HepG2 (cell line): ENCODE measurements at regions not wholly inside any gene's neighbourhood (a gene's known extent, or its start where the extent isn't known, plus 50 kb on each side); places are given as distances from the start of the nearest gene placed in this dataset.

Experiments used
- HNF4A ChIP-seq: sonication (generic); formaldehyde crosslinking; IDR thresholded peaks from 2 replicates; pipeline ENCODE4 v1.4.0; 2020; ENCODE audit warnings: missing genetic modification reagents
- JUN ChIP-seq: sonication (generic); formaldehyde crosslinking; IDR thresholded peaks from 2 replicates; pipeline ENCODE4 v1.4.0; 2020; ENCODE audit warnings: mild to moderate bottlenecking, missing genetic modification reagents
- MED1 ChIP-seq: sonication (generic); formaldehyde crosslinking; IDR thresholded peaks from 2 replicates; pipeline ENCODE4 v1.4.0; 2020; ENCODE audit warnings: missing genetic modification reagents
- NCOR1 ChIP-seq: fragments of 200-600 bp; sonication (generic); IDR thresholded peaks from 2 replicates; pipeline ENCODE4 v1.7.0; 2017; ENCODE audit warnings: antibody characterized with exemption, low read length, borderline replicate concordance
- PHF21A ChIP-seq: sonication (generic); formaldehyde crosslinking; IDR thresholded peaks from 2 replicates; pipeline ENCODE4 v1.5.0; 2020; ENCODE audit warnings: mild to moderate bottlenecking, missing genetic modification reagents
- RCOR2 ChIP-seq: IDR thresholded peaks from 2 replicates; pipeline ENCODE4 v1.6.1; 2016; ENCODE audit warnings: missing biosample characterization, missing genetic modification reagents
- SETDB1 ChIP-seq: sonication (generic); formaldehyde crosslinking; IDR thresholded peaks from 2 replicates; pipeline ENCODE4 v1.5.1; 2020; ENCODE audit warnings: missing genetic modification reagents, mild to moderate bottlenecking, borderline replicate concordance
- SOX5 ChIP-seq: IDR thresholded peaks from 2 replicates; pipeline ENCODE4 v1.6.1; 2016; ENCODE audit warnings: borderline replicate concordance
- TBX2 ChIP-seq: sonication (generic); formaldehyde crosslinking; IDR thresholded peaks from 2 replicates; pipeline ENCODE4 v1.5.0; 2020; ENCODE audit warnings: missing genetic modification reagents, mild to moderate bottlenecking, borderline replicate concordance
- TBX3 ChIP-seq: fragments of 450-650 bp; IDR thresholded peaks from 2 replicates; pipeline ENCODE4 v1.6.1; 2017; ENCODE audit warnings: antibody characterized with exemption, mild to moderate bottlenecking, inconsistent platforms, borderline replicate concordance
- ZKSCAN8 ChIP-seq: IDR thresholded peaks from 2 replicates; pipeline ENCODE4 v1.6.1; 2016; ENCODE audit warnings: borderline replicate concordance, missing genetic modification reagents, missing compliant biosample characterization
- ZNF282 ChIP-seq: fragments of 450-650 bp; IDR thresholded peaks from 2 replicates; pipeline ENCODE4 v1.6.1; 2018; ENCODE audit not compliant: partially characterized antibody
- ZNF44 ChIP-seq: sonication (generic); formaldehyde crosslinking; IDR thresholded peaks from 2 replicates; pipeline ENCODE4 v1.5.1; 2020; ENCODE audit warnings: mild to moderate bottlenecking, missing genetic modification reagents
- ZNF468 ChIP-seq: sonication (generic); formaldehyde crosslinking; IDR thresholded peaks from 2 replicates; pipeline ENCODE4 v1.8.0; 2022; ENCODE audit warnings: mild to moderate bottlenecking, moderate library complexity, missing genetic modification reagents
- ZNF644 ChIP-seq: IDR thresholded peaks from 2 replicates; pipeline ENCODE4 v1.6.1; 2016; ENCODE audit warnings: low read depth
- ZNF773 ChIP-seq: sonication (generic); formaldehyde crosslinking; IDR thresholded peaks from 2 replicates; pipeline ENCODE4 v1.4.0; 2020; ENCODE audit warnings: missing genetic modification reagents, borderline replicate concordance
- TF ChIP-seq, protein P1 (sequence below): sonication (generic); formaldehyde crosslinking; IDR thresholded peaks from 2 replicates; pipeline ENCODE4 v1.4.0; 2020; ENCODE audit warnings: missing genetic modification reagents, borderline replicate concordance
- TF ChIP-seq, protein P2 (sequence below): sonication (generic); formaldehyde crosslinking; IDR thresholded peaks from 2 replicates; pipeline ENCODE4 v1.4.0; 2020; ENCODE audit warnings: missing genetic modification reagents
- TF ChIP-seq, protein P3 (sequence below): sonication (generic); formaldehyde crosslinking; IDR thresholded peaks from 2 replicates; pipeline ENCODE4 v1.5.1; 2020; ENCODE audit warnings: missing genetic modification reagents, mild to moderate bottlenecking, borderline replicate concordance
- TF ChIP-seq, protein P4 (sequence below): sonication (generic); formaldehyde crosslinking; IDR thresholded peaks from 2 replicates; pipeline ENCODE4 v1.8.1; 2023; ENCODE audit warnings: missing genetic modification reagents, mild to moderate bottlenecking, borderline replicate concordance
- TF ChIP-seq, protein P5 (sequence below), 2 experiments: sonication (generic) in 1 of 2; formaldehyde crosslinking in 1 of 2; IDR thresholded peaks; 2 replicates each; pipeline versions ENCODE4 v1.5.1 to v1.6.1; 2011 to 2020; ENCODE audit warnings: borderline replicate concordance in 1 of 2, low read depth in 1 of 2, low read length in 1 of 2, mild to moderate bottlenecking in 1 of 2, missing genetic modification reagents in 1 of 2, moderate library complexity in 1 of 2

DNA sequence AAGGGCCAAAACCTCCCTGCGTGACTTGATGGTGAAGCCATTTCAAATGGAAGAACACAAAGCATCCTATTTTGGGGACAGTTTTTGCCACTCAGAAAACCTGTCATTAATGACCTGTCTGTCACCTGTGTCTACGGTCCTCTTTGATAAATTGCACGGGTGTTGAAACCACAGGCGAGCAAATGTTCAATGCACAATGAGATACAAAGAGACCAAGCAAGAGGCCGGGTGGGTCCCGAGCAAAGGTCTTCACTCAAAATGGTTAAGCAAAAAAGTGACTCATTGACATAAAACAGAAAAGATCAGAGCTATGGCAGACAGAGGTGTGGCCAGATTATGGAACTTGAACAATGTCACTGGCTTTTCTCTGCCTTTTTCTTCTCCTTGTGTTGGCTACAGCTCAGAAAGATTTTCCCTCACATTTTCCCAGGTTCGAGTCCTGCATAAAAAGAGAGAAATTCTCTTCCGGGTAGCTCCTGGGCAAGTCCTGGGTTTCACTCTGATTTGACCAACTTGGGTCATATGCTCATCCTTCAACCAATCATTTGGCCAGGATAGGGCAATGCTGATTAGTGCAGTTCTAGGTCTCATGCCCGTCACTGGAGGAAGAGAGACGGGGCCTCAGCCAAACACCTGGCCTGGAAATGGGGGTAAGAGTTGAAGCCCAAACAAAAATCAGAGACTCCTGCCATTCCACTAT is 92.2 kb downstream of the CMC2 start (continued):
- TF ChIP-seq TBX2, result peak; percentile 95
- no peak for TF ChIP-seq ZNF44 (CRISPR knock-in tag)
- no peak for TF ChIP-seq ZNF468 (CRISPR knock-in tag)
- peak; percentile 85 for TF ChIP-seq NCOR1
- TF ChIP-seq, protein P1, sequence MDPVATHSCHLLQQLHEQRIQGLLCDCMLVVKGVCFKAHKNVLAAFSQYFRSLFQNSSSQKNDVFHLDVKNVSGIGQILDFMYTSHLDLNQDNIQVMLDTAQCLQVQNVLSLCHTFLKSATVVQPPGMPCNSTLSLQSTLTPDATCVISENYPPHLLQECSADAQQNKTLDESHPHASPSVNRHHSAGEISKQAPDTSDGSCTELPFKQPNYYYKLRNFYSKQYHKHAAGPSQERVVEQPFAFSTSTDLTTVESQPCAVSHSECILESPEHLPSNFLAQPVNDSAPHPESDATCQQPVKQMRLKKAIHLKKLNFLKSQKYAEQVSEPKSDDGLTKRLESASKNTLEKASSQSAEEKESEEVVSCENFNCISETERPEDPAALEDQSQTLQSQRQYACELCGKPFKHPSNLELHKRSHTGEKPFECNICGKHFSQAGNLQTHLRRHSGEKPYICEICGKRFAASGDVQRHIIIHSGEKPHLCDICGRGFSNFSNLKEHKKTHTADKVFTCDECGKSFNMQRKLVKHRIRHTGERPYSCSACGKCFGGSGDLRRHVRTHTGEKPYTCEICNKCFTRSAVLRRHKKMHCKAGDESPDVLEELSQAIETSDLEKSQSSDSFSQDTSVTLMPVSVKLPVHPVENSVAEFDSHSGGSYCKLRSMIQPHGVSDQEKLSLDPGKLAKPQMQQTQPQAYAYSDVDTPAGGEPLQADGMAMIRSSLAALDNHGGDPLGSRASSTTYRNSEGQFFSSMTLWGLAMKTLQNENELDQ, result no peak
- TF ChIP-seq, protein P2, sequence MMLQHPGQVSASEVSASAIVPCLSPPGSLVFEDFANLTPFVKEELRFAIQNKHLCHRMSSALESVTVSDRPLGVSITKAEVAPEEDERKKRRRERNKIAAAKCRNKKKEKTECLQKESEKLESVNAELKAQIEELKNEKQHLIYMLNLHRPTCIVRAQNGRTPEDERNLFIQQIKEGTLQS (CRISPR knock-in tag), result 0 out of 2 replicates have a peak, but pooled peaks have one; percentile 39
- no peak for TF ChIP-seq ZNF282
- peak; percentile 35; the same call in 1 of the 2 replicates for TF ChIP-seq ZNF644 (CRISPR knock-in tag)
- no peak for TF ChIP-seq ZKSCAN8 (CRISPR knock-in tag)
- TF ChIP-seq RCOR2 (CRISPR knock-in tag), result 0 out of 2 replicates have a peak, but pooled peaks have one; percentile 63
- TF ChIP-seq, protein P3, sequence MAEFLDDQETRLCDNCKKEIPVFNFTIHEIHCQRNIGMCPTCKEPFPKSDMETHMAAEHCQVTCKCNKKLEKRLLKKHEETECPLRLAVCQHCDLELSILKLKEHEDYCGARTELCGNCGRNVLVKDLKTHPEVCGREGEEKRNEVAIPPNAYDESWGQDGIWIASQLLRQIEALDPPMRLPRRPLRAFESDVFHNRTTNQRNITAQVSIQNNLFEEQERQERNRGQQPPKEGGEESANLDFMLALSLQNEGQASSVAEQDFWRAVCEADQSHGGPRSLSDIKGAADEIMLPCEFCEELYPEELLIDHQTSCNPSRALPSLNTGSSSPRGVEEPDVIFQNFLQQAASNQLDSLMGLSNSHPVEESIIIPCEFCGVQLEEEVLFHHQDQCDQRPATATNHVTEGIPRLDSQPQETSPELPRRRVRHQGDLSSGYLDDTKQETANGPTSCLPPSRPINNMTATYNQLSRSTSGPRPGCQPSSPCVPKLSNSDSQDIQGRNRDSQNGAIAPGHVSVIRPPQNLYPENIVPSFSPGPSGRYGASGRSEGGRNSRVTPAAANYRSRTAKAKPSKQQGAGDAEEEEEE (CRISPR knock-in tag), result no peak
- TF ChIP-seq, protein P4, sequence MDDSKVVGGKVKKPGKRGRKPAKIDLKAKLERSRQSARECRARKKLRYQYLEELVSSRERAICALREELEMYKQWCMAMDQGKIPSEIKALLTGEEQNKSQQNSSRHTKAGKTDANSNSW (CRISPR knock-in tag), result no peak
- TF ChIP-seq, protein P5, sequence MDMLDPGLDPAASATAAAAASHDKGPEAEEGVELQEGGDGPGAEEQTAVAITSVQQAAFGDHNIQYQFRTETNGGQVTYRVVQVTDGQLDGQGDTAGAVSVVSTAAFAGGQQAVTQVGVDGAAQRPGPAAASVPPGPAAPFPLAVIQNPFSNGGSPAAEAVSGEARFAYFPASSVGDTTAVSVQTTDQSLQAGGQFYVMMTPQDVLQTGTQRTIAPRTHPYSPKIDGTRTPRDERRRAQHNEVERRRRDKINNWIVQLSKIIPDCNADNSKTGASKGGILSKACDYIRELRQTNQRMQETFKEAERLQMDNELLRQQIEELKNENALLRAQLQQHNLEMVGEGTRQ (IDR thresholded peaks at IDR 0.05; ENCODE audit: low read depth, low read length), result no peak
- TF ChIP-seq, protein P5 (CRISPR knock-in tag; IDR thresholded peaks at IDR 0.05; ENCODE audit: borderline replicate concordance), result peak; percentile 42; the same call in 1 of the 2 replicates
- 0 out of 2 replicates have a peak, but pooled peaks have one; percentile 27 for TF ChIP-seq PHF21A (CRISPR knock-in tag)
- TF ChIP-seq HNF4A (CRISPR knock-in tag), result peak; percentile 63
- TF ChIP-seq TBX3, result peak; percentile 96
- no peak for TF ChIP-seq ZNF773 (CRISPR knock-in tag)
- peak; percentile 80; the same call in 1 of the 2 replicates for TF ChIP-seq SOX5 (CRISPR knock-in tag)
- peak; percentile 36; the same call in 1 of the 2 replicates for TF ChIP-seq JUN (CRISPR knock-in tag)
- TF ChIP-seq MED1, result peak; percentile 25; the same call in 1 of the 2 replicates
- TF ChIP-seq SETDB1 (CRISPR knock-in tag), result no peak
